Stimulated activated naive CD4-positive, alpha-beta T cell (primary cell): ENCODE measurements at regions not wholly inside any gene's neighbourhood (a gene's known extent, or its start where the extent isn't known, plus 50 kb on each side); places are given as distances from the start of the nearest gene placed in this dataset.

Experiments
- DNase-seq, 6 experiments: peaks; one replicate each; lab custom pipeline; 2025; lab: John Stamatoyannopoulos, UW

- no peak for DNase-seq
Observed at GRCh38 chr4:3343358-3343757, 50.5 kb downstream of the RGS12 start.

GRCh38 chr4:3344104-3344503, 51.3 kb downstream of the RGS12 start:
- no peak for DNase-seq

GRCh38 chr4:3344596-3344995, 51.8 kb downstream of the RGS12 start:
- DNase-seq = no peak

- no peak for DNase-seq
Observed at GRCh38 chr4:3345384-3345783, 52.6 kb downstream of the RGS12 start.

- peak in 4 of 6 experiments; percentile 4 to 71 (median 38) for DNase-seq
Observed at GRCh38 chr4:3346146-3346545, 53.3 kb downstream of the RGS12 start.

- DNase-seq = no peak
Observed at GRCh38 chr4:3347871-3348270, 55.0 kb downstream of the RGS12 start.

- DNase-seq = no peak
Observed at GRCh38 chr4:3348621-3349020, 55.8 kb downstream of the RGS12 start.

- DNase-seq = no peak
Observed at GRCh38 chr4:3349116-3349515, 56.3 kb downstream of the RGS12 start.

- DNase-seq = no peak
Observed at GRCh38 chr4:3351997-3352396, 59.2 kb downstream of the RGS12 start.

GRCh38 chr4:3352505-3352904, 59.7 kb downstream of the RGS12 start:
- DNase-seq = no peak

- no peak for DNase-seq
Observed at GRCh38 chr4:3352941-3353594, 60.2 kb downstream of the RGS12 start.

- no peak for DNase-seq
Observed at GRCh38 chr4:3353752-3354454, 61.1 kb downstream of the RGS12 start.

- DNase-seq = no peak
Observed at GRCh38 chr4:3354455-3354811, 61.6 kb downstream of the RGS12 start.

GRCh38 chr4:3355266-3355748, 62.5 kb downstream of the RGS12 start:
- no peak for DNase-seq

GRCh38 chr4:3358656-3359055, 65.8 kb downstream of the RGS12 start:
- no peak for DNase-seq

- no peak for DNase-seq
Observed at GRCh38 chr4:3360777-3361176, 68.0 kb downstream of the RGS12 start.

GRCh38 chr4:3361406-3361805, 68.6 kb downstream of the RGS12 start:
- no peak for DNase-seq

GRCh38 chr4:3361896-3362295, 69.1 kb downstream of the RGS12 start:
- no peak for DNase-seq

- no peak for DNase-seq
Observed at GRCh38 chr4:3362431-3363287, 69.8 kb downstream of the RGS12 start.

GRCh38 chr4:3363411-3364141, 70.8 kb downstream of the RGS12 start:
- DNase-seq = no peak

GRCh38 chr4:3364199-3364598, 71.4 kb downstream of the RGS12 start:
- DNase-seq = no peak
